HepG2 (cell line): ENCODE measurements at regions not wholly inside any gene's neighbourhood (a gene's known extent, or its start where the extent isn't known, plus 50 kb on each side); places are given as distances from the start of the nearest gene placed in this dataset.

ENCODE experiments used
- ATAC-seq: fragments of 200-7000 bp; cut with Tn5 transposase; 3 replicates; pipeline ENCODE4 v1.9.1; 2020; ENCODE audit warnings: mild to moderate bottlenecking, moderate library complexity
- BruUV-seq: library from RNA; stranded (reverse); fragments of 400-500 nt; replicated peaks from 2 replicates; lab custom pipeline; 2021; lab: Mats Ljungman, UMichigan
- CTCF ChIA-PET: fragments of 300-600 bp; formaldehyde crosslinking; extraction: SDS; loops from one replicate; lab custom pipeline; 2021; ENCODE audit warnings: low total read pairs, inconsistent platforms, low intra/inter-chr PET ratio; lab: Yijun Ruan, JAX
- POLR2A ChIA-PET: fragments of 350-600 bp; sonication (Branson Sonifier 250); formaldehyde crosslinking; loops from one replicate; lab custom pipeline; 2020; ENCODE audit warnings: antibody characterized with exemption, inconsistent platforms; lab: Yijun Ruan, JAX
- DNase-seq: peaks from one replicate; pipeline ENCODE4 v3.0.0-alpha.2; 2015; ENCODE audit warnings: low spot score
- FAIRE-seq: peaks from 3 replicates; lab custom pipeline; 2011; peaks lifted over from hg19 to GRCh38; lab: Jason Lieb, UNC
- H2AFZ ChIP-seq: one replicate; pipeline ENCODE4 v1.6.1; 2011; ENCODE audit warnings: low read length, inconsistent platforms
- H3K27ac ChIP-seq: fragments of 300-600 bp; 3 replicates; pipeline ENCODE4 v1.8.0; 2011; ENCODE audit warnings: mixed run types, mild to moderate bottlenecking, mixed read lengths, low read length, inconsistent platforms; ENCODE audit not compliant: insufficient read depth; ENCODE audit errors: extremely low read length
- H3K27me3 ChIP-seq, 2 experiments: fragments of 200-600 bp in 1 of 2; 2 replicates in 1 of 2; 3 replicates in 1 of 2; pipeline versions ENCODE4 v1.6.0 to v1.8.0; 2011; ENCODE audit warnings: low read length in 2 of 2, mild to moderate bottlenecking in 2 of 2, moderate library complexity in 2 of 2, inconsistent platforms in 1 of 2; ENCODE audit not compliant: insufficient read depth in 2 of 2, control insufficient read depth in 1 of 2
- H3K36me3 ChIP-seq, 2 experiments: fragments of 200-600 bp in 1 of 2; replicated peaks in 1 of 2; 2 replicates in 1 of 2; 3 replicates in 1 of 2; pipeline versions ENCODE4 v1.5.1 to v1.8.0; 2011; ENCODE audit warnings: low read length in 2 of 2, inconsistent platforms in 1 of 2; ENCODE audit not compliant: insufficient read depth in 2 of 2, control insufficient read depth in 1 of 2
- H3K4me1 ChIP-seq: 2 replicates; pipeline ENCODE4 v1.5.1; 2012; ENCODE audit warnings: low read length, inconsistent platforms; ENCODE audit not compliant: insufficient read depth
- H3K4me2 ChIP-seq: 2 replicates; pipeline ENCODE4 v1.6.0; 2011; ENCODE audit warnings: low read depth, low read length, inconsistent platforms
- H3K4me3 ChIP-seq, 3 experiments: fragments of 200-600 bp in 1 of 3; sonication (generic), shearing (Covaris generic) in 1 of 3; replicated peaks in 1 of 3; 2 replicates each; pipeline ENCODE4 v1.5.1; 2011 to 2016; ENCODE audit warnings: low read length in 3 of 3, inconsistent platforms in 2 of 3, low read depth in 2 of 3, mild to moderate bottlenecking in 2 of 3, control low read depth in 1 of 3, mixed read lengths in 1 of 3; ENCODE audit not compliant: insufficient read depth in 1 of 3
- H3K79me2 ChIP-seq: one replicate; pipeline ENCODE4 v1.6.1; 2011; ENCODE audit warnings: low read length, inconsistent platforms; ENCODE audit not compliant: insufficient read depth
- H3K9ac ChIP-seq: 2 replicates; pipeline ENCODE4 v1.6.0; 2011; ENCODE audit warnings: mild to moderate bottlenecking, low read depth, low read length, inconsistent platforms; ENCODE audit not compliant: insufficient read depth
- H3K9me3 ChIP-seq: 2 replicates; pipeline ENCODE4 v1.5.1; 2012; ENCODE audit warnings: mild to moderate bottlenecking, low read length
- H4K20me1 ChIP-seq: 2 replicates; pipeline ENCODE4 v1.6.0; 2011; ENCODE audit warnings: inconsistent platforms, mild to moderate bottlenecking, low read length, moderate library complexity; ENCODE audit not compliant: insufficient read depth
- CENPX ChIP-seq: sonication (generic); formaldehyde crosslinking; IDR thresholded peaks from 2 replicates; pipeline ENCODE4 v1.9.0; 2021; ENCODE audit warnings: mild to moderate bottlenecking, missing genetic modification reagents, moderate library complexity
- FOXA1 ChIP-seq, 2 experiments: fragments of 450-650 bp in 1 of 2; sonication (generic) in 1 of 2; formaldehyde crosslinking in 1 of 2; IDR thresholded peaks; 2 replicates each; pipeline versions ENCODE4 v1.4.0 to v1.6.1; 2016 to 2020; ENCODE audit warnings: missing genetic modification reagents in 1 of 2
- GATAD2A ChIP-seq: IDR thresholded peaks from 2 replicates; pipeline ENCODE4 v1.6.1; 2016
- HNRNPLL ChIP-seq: fragments of 200-400 bp; formaldehyde crosslinking; IDR thresholded peaks from 2 replicates; pipeline ENCODE4 v1.6.1; 2017; ENCODE audit warnings: mild to moderate bottlenecking, low read depth, low read length; ENCODE audit not compliant: poor library complexity, severe bottlenecking
- IKZF1 ChIP-seq: fragments of 450-650 bp; IDR thresholded peaks from 2 replicates; pipeline ENCODE4 v1.7.1; 2016
- MZF1 ChIP-seq: sonication (generic); formaldehyde crosslinking; IDR thresholded peaks from 2 replicates; pipeline ENCODE4 v1.8.1; 2023; ENCODE audit warnings: mild to moderate bottlenecking, missing genetic modification reagents, borderline replicate concordance
- PHF21A ChIP-seq: sonication (generic); formaldehyde crosslinking; IDR thresholded peaks from 2 replicates; pipeline ENCODE4 v1.5.0; 2020; ENCODE audit warnings: mild to moderate bottlenecking, missing genetic modification reagents
- POLR2A ChIP-seq, 2 experiments: IDR thresholded peaks; 2 replicates each; pipeline ENCODE4 v1.6.1; 2011; ENCODE audit warnings: low read depth in 2 of 2, low read length in 2 of 2, mild to moderate bottlenecking in 1 of 2, moderate library complexity in 1 of 2; ENCODE audit not compliant: insufficient read depth in 1 of 2
- PRMT3 ChIP-seq: sonication (generic); formaldehyde crosslinking; IDR thresholded peaks from 2 replicates; pipeline ENCODE4 v1.8.1; 2022; ENCODE audit warnings: low read depth, mild to moderate bottlenecking, moderate library complexity, missing genetic modification reagents, borderline replicate concordance
- ZNF569 ChIP-seq: sonication (generic); formaldehyde crosslinking; IDR thresholded peaks from 2 replicates; pipeline ENCODE4 v1.5.0; 2020; ENCODE audit warnings: mild to moderate bottlenecking, missing genetic modification reagents, moderate library complexity, borderline replicate concordance
- ZNF772 ChIP-seq: sonication (generic); formaldehyde crosslinking; IDR thresholded peaks from 2 replicates; pipeline ENCODE4 v1.5.0; 2020; ENCODE audit warnings: mild to moderate bottlenecking, missing genetic modification reagents
- in situ Hi-C: cut with HindIII; loops from 2 replicates; pipeline ENCODE4 v1.10.0; 2017; ENCODE audit warnings: low pct_unique_long_range_greater_than_20kb; ENCODE audit not compliant: extremely low pct_ligation_motif_present
- intact Hi-C: fragments of 100-400 bp; cut with micrococcal nuclease; formaldehyde crosslinking; loops from one replicate; pipeline ENCODE4 v1.10.0; 2022; ENCODE audit not compliant: unreplicated experiment
- TF ChIP-seq, protein P1 (sequence below): sonication (generic); formaldehyde crosslinking; IDR thresholded peaks from 2 replicates; pipeline ENCODE4 v1.9.0; 2021; ENCODE audit warnings: missing genetic modification reagents, borderline replicate concordance
- TF ChIP-seq, protein P2 (sequence below): sonication (generic); formaldehyde crosslinking; IDR thresholded peaks from 2 replicates; pipeline ENCODE4 v1.5.1; 2020; ENCODE audit warnings: missing genetic modification reagents, mild to moderate bottlenecking, borderline replicate concordance

DNA sequence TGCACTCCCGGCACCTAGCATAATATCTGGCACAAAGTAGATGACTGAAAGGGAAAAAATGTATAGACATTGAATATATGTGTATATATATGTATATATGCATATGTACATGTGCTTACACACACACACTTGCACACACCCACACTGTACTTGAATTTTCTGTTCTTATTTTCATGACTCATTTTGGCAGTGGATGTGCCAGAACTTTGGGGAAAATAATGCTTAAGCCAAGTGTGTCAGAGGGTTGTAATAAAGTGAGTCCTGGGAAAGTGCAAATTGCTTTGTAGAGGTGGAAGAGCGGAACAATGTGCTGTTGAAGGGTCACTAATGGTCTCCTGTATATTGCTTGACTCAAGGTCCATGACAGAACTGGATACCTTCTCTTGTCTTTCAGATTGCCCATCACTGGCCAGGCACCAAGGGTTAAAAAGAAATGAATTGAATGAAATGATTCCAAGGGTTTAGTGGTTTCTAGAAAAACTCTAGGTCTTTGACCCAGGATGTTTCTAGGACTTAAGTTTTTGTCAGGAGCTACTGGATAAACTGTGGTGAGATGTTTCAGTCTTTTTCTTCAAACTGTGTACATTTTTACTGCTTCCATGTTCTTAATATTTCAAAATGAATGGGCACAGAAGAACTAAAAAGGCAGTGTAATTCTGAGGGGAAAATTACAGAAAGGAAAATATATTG is 129.9 kb upstream of the MOCS2 start (continued):
- TF ChIP-seq MZF1 (CRISPR knock-in tag), result no peak
- TF ChIP-seq, all 625 proteins: peak for 0

DNA sequence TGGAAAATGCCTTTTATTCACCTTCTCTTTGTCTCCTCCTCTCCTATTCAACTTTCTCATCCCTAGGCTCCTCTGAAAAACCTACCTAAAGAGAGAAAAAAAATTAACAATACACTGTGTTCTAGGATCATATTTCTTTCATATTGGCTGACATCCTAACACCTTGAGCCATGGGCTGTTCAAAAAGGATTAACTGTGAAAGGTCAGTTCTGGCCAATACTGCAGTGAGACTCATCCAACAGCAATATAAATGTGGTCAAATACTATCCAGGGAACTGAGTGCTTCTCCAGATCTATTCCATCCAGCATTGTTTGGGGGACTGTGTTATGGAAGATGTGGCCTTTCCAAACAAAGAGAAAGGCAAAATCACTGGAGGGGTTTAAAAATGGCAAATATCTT is 131.1 kb upstream of the MOCS2 start:
- Histone ChIP-seq H4K20me1 (no peaks in the 10 kb centered on the region), H3K4me3 (no peak overlapping the region), H3K79me2 (no peaks in the 10 kb centered on the region), H3K4me2 (no peak overlapping the region), H2AFZ (no peak overlapping the region), H3K27me3 (no peaks in the 10 kb centered on the region), H3K36me3 (no peaks in the 10 kb centered on the region), H3K9ac (no peak overlapping the region), H3K9me3 (no peaks in the 10 kb centered on the region), H3K4me1 (no peaks in the 10 kb centered on the region), H3K27ac (no peak overlapping the region)
- CTCF ChIA-PET, result no interaction called here
- no peak for ATAC-seq
- POLR2A ChIA-PET, result no interaction called here
- BruUV-seq, result no TSS peak
- TF ChIP-seq IKZF1, result no peak
- TF ChIP-seq, protein P1, sequence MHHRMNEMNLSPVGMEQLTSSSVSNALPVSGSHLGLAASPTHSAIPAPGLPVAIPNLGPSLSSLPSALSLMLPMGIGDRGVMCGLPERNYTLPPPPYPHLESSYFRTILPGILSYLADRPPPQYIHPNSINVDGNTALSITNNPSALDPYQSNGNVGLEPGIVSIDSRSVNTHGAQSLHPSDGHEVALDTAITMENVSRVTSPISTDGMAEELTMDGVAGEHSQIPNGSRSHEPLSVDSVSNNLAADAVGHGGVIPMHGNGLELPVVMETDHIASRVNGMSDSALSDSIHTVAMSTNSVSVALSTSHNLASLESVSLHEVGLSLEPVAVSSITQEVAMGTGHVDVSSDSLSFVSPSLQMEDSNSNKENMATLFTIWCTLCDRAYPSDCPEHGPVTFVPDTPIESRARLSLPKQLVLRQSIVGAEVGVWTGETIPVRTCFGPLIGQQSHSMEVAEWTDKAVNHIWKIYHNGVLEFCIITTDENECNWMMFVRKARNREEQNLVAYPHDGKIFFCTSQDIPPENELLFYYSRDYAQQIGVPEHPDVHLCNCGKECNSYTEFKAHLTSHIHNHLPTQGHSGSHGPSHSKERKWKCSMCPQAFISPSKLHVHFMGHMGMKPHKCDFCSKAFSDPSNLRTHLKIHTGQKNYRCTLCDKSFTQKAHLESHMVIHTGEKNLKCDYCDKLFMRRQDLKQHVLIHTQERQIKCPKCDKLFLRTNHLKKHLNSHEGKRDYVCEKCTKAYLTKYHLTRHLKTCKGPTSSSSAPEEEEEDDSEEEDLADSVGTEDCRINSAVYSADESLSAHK, result no peak
- no peak for TF ChIP-seq ZNF772 (CRISPR knock-in tag)
- no peak for TF ChIP-seq HNRNPLL
- no peak for TF ChIP-seq ZNF569 (CRISPR knock-in tag)
- TF ChIP-seq, protein P2, sequence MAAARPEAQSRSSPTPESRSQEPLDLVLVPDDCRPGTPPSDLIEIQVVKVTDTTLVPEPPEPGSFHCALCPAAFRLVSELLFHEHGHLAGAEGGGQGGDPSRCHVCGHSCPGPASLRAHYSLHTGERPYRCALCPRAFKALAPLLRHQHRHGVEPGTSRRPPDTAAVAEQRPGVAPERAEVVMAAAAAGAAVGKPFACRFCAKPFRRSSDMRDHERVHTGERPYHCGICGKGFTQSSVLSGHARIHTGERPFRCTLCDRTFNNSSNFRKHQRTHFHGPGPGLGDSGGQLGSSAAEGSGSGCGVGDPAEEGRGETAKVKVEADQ (CRISPR knock-in tag), result no peak
- TF ChIP-seq PHF21A, result no peak
- TF ChIP-seq PRMT3 (CRISPR knock-in tag), result no peak
- TF ChIP-seq POLR2A (IDR thresholded peaks at IDR 0.05; ENCODE audit: insufficient read depth in 1 of 2, low read depth in 2 of 2, low read length in 2 of 2), result no peak
- TF ChIP-seq FOXA1 (IDR thresholded peaks at IDR 0.05), result no peak
- no peak for TF ChIP-seq FOXA1 (CRISPR knock-in tag; IDR thresholded peaks at IDR 0.05)
- TF ChIP-seq CENPX (CRISPR knock-in tag), result no peak
- no peak for TF ChIP-seq GATAD2A (CRISPR knock-in tag)
- FAIRE-seq, result no peak
- in situ Hi-C loops, result no loop called here
- DNase-seq, result no peak
- intact Hi-C loops, result no loop called here
